ENCODE measurements at regions not wholly inside any gene's neighbourhood (a gene's known extent, or its start where the extent isn't known, plus 50 kb on each side); places are given as distances from the start of the nearest gene placed in this dataset.
"Not testable (repeated sequence)": the region's sequence is repeated elsewhere in the genome, so short reads cannot be mapped to it uniquely, and the experiment has no call there.

DNA sequence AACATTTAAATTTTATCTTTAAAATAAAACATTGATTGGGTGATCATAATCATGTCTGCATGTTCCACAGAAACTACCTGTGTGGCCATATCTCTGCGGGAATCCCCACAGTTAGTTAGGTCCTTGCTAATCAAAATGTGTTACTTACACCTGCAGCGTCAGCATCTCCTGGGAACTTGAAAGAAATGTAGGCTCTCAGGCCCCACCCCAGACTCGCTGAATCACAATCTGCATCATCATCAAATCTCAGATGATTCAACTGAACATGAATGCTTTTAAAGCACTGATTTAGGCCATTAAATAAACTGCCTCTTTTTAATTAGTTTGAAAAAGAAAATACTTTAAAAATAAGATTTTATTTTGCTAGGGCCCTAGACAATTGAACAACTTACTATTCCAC is 577.8 kb downstream of the PYDC2 start:
- DNase-seq (ENCODE audit: low read depth), result no peak

DNA sequence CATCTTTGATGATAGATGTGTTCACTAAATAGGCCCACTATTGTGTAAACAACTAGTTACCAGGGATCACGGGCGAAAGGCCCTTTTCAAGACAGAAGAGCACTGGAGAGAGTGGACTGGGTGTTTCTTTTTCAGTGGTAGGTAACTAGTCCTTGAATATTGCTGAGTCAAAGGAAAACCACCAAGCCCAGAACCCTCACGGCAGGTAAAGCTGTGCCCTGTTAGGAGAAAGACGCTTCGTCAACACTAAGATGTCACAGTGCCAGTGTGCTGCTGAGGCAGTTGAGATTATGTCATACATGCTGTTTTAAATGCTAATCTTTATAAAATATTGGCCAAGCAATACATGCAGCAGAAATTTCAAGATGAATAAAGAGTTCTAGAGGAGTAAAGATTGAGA is 578.6 kb downstream of the PYDC2 start:
- DNase-seq (ENCODE audit: low read depth), result no peak

DNA sequence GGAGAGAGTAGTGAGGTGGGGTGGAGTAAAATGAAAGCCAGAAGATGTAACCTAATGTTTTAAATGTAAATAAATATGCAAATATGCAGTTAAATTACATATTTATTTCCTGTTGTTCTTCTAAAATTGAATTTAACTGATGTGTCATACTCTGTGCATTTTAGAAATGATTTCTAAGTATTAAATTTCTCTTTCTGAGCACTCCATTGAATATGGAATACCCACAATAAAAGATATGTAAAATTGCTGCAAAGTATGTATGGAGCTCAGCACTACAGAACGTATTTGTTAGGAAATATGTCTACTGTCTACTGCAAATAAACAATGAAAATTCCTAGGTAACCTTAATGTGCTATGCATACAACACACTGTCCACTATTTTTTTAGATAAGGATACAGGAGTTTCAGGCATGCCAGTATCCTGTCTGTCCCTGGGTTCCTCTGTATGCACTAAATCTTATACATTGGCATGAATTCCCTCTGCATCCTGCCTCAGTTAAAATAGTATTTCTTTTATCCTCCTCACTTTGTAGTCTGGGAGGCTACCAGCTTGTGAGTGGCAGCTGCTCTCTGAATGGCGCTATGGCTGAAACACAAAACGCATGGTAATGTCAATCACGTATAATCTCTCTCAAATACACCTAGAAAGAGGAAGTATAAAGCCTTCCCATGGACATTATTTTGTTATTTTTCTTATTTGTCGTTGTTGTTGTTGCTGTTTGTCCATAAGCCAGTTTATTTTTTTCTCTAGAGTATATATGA is 579.5 kb downstream of the PYDC2 start:
- no peak for DNase-seq (ENCODE audit: low read depth)

DNA sequence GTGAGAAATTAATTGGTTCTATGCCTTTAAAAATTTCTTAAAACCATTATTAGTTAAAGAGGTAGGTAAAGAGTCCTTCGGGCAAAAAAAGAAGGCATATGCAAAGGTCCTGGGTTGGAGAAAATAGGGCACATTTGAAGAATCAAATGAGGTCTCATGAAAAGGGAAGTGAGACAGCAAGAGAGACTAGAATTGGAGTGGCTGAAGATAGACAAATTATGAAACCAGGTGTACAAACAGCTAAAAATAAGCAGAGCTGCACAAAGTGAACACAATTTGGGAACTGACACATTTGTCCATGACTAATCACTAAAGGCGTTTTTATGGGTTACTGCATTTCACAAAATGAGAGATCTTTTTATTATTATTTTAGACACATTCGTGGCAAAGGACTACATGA is 581.2 kb downstream of the PYDC2 start:
- no peak for DNase-seq (ENCODE audit: low read depth)

DNA sequence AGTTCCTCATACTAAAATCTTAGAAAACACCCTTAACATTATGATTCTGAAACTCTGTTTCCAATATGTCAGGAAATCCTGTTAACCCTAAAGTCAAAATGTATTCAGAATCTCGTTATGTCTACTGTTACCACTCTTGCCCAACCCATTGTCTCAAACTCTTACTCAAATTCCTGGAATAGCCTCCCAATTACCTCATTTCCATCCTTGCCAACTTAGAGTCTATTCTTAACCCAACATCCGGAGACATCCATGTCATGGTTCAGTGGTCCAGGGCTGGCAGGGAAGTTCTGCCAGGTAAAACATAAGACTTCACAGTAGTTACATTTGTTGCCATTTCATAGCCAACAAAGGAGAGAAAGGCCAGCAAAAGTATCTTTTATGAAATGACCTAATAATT is 593.9 kb downstream of the PYDC2 start:
- no peak for DNase-seq (ENCODE audit: low read depth)

DNA sequence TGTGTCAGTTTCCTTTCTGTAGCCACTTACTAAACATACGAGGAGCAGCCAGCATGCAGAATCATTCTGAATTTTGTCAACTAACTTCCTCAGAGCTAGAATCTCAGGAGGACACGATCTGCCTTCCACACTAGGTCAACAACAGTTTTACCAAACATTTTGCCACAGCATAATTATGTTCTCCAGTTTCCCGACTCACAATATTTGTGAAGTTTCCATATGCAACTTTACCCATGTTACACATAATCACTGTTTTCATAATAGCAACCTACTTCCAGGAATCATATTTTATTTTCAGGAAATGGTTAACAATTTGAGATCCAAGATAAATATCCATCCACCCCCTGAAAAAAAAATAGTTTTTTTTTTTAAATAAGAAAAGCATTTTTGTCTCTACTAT is 595.0 kb downstream of the PYDC2 start:
- no peak for DNase-seq (ENCODE audit: low read depth)

DNA sequence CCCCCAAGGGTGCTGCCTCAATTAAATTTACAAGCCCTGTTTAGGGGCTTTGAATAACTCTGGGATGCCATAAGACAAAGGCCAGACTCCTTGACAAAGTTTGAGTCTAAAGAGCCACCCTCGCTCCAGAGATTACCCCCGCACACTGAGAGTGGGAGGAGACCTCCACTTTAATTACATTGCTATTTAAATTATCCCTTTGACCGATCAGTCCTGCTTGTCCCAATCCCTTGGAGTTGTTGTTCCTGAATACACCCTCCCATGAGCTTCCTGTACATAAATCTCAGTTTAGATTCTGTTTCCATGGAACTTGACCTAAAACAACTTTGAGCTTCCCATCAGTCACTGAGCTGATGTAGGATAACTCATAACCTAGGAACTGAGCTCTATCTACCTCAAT is 596.3 kb downstream of the PYDC2 start:
- DNase-seq (ENCODE audit: low read depth), result no peak

DNA sequence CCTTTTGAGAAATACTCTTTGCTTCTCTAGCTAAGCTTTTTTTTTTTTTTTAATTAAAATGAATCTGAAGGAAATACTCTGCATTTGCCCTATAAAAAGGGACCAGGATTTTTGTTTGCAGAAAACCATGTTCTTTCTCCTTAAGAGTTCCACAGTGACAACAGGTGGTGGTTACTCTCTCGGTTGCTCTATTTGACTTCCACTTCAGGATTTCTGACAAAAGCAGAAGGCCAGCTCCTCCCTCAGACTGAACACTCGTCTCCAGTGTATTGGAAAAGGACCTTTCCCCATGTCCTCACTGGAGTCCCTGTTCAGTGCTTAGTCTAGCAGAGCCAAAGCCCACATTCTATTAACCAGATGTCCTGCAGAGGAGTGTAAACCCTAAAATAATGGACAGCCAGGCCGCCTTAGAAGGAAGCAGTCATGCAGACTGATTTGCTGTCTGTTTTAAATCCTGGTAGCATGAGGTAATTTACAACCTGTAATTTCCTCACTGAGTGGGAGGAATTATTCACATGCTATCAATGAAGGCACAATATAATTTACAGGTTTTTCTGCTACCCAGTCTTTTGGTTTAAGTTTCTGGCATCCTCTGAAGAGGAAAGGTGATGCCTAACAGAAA is 599.3 kb downstream of the PYDC2 start:
- no peak for DNase-seq (ENCODE audit: low read depth)

DNA sequence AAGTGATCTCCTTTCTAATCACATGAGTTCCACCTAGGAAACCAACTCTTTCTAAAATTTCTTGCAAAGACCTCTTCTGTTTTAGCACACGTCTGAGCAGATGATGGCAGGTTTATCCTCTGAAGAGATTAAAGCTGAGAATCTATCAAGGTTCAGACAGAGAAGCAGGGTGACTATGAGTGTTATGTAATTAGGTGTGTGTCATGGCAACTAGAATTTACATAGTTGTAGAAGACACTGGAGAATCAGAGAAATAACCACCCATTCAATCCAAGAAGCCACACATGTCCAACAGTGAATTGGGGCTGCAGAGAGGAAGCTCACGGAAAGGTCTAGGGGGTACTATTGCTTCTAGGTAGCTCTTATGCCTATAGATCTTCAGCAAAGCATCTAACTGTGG is 600.5 kb downstream of the PYDC2 start:
- DNase-seq (ENCODE audit: low read depth), result no peak

DNA sequence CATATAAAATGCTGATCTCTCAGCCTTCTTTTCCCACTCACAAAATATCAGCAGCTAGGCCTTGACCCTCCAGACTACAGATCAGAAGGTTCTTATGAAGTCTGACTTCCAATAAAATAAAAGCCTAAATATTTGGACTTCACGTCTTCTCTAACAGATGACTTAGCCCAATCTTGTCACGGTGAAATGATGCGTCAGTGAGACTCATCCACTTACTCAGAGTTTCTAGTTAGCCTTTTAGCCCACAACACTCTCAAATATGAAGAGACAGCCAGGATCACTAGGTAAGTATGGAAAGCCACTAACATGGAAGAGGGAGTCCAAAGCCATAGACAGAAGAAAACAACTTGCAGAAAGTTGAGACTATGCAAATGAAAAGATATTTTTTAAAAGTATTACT is 601.2 kb downstream of the PYDC2 start:
- DNase-seq (ENCODE audit: low read depth), result no peak

DNA sequence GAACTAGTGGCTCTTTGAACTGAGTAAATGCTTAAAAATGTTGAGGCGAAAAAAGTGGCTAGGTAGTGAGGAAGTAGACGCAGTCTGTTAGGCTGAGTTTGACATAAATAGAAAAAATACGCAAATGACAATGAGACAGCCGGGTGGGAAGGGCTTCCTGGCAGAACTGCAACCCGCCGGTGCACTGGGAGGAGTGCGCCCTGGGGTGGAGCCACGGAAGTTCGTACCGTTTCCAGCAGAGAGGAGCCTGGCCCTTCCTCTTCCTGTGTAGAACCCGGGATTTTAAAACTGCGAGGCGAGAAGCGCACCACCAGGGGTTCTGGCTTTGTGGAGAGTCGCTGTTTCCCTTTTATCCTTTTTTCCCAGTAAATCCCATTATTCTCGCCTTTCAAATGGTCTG is 602.6 kb downstream of the PYDC2 start:
- DNase-seq (ENCODE audit: low read depth), result peak; percentile 0

DNA sequence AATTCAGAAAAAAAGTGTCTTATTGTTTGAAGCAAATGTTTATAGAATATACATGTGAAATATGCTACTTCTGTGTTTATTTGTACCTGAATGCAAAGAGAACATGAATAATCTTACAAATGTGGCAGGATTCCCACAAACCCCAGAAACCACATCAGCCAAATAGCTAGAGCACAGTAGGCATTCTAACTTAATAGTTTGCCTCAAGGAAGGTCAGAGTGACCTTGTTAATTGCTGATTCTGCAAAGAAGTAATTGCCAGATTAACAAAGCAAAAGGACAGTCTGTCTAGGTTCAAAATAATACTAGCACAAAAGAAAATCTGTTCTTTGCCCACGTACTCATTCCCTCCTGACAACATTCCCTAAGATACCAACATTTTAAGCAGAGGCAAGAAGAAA is 604.0 kb downstream of the PYDC2 start:
- DNase-seq (ENCODE audit: low read depth), result no peak

DNA sequence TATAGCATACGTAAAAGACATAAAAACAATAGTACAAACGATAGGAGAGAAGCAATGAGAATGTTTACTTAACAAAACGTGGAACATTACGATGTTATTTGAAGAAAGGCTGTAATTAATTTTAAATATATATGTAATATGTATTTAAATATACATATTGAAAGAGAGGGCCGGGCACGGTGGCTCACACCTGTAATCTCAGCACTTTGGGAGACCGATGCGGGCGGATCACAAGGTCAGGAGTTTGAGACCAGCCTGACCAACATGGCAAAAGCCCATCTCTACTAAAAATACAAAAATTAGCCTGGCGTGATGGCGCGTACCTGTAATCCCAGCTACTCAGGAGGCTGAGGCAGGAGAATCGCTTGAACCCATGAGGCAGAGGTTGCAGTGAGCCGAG is 605.3 kb downstream of the PYDC2 start:
- DNase-seq (ENCODE audit: low read depth), result not testable (repeated sequence)

DNA sequence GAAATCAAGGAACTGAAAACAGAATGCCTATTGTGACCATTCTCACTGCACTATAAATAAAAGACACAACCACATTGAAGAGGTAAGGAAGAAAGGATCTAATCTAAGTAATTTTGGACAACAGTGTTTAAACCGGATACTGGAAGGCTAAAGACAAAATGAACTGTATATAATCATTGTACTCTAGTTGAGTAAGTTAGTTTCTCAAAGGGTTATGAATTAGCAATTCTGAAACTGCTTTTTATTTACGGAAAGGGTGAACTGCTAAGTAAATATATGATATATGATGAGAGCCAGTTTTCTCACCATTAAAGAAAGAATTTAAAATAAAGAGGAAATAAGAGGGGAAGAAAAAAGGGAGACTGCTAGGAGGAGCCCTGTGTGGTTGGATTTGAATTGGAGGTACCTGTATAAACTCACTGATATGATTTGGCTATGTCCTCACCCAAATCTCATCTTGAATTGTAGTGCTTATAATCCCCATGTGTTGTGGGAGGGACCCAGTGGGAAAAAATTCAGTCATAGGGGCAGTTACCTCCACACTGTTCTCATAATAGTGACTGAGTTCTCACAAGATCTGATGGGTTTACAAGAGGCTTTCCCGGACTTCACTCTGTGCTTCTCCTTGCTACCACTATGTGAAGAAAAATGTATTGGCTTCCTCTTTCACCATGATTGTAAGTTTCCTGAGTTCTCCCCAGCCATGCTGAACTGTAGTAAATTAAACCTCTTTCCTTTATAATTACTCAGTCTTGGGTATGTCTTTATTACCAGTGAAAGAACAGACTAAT is 607.7 kb downstream of the PYDC2 start:
- DNase-seq (ENCODE audit: low read depth), result no peak

DNA sequence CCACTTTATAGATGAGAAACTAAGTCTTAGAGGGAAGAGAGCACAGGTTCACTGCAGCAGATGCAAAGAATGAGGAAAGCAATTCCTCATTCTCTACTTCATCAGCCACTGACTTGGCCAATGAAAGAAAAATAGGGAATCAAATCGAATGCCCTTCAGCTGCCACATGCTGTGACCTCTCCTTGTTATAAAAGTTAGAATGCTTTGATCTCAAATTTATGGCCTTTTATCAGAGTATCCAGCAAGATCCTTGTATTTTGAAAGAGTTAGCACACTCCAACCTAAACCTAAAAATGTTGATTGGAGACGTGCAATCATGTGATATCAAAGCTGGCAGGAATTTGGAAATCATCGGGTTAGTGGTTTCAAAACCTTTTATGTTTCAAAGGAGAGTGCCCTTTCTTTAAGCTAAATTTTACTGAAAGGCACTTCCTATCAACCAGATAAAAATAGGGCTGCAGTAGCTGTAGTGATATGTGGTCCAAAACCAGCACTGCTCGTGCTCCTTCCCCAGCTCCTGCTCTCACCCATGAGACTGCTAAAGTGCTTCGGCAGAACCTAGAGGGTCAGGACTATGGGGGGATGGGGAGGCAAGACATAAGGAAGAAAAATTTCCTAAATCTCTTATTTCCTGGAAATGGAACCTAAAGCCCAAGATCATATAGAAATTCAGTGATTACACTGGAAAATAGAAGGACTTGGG is 617.0 kb downstream of the PYDC2 start:
- no peak for DNase-seq (ENCODE audit: low read depth)

DNA sequence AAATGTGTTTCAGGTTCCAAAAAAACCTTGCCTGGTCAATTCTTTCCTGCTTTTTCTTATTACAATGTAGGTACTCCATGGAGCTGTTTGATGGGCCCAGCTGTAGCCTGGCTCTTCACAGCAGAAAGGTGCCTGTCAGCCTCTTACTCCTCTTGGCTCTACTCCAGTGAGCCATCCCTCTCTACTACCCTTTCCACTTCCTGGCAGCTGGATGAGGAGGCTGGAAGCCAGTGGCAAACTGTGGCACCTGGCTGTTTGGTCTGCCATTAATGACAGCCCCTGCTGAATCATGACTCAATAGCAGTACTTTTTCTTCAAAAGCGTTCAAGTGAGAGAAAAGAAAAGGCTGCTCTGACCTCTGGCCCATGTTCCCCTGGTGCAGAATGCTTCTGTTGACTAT is 618.1 kb downstream of the PYDC2 start:
- no peak for DNase-seq (ENCODE audit: low read depth)

DNA sequence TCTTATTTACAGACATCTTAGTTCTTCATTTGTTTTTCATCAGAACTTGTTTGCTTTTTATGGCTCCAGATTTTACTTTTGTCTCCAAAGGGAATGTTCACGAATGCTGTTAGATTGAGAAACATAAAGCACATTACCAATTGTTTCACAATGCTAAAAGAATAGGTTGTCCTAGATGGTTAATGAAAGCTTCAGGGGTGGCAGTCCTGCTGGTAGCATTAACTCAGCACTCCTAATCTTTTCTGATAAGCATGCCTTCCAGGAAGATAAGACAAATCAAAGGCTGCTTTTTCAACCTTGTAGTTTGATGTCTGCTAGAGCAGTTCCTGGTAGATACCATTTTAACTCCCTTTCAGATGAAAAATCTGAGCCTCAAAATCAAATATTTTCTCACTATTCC is 619.4 kb downstream of the PYDC2 start:
- DNase-seq (ENCODE audit: low read depth), result no peak

DNA sequence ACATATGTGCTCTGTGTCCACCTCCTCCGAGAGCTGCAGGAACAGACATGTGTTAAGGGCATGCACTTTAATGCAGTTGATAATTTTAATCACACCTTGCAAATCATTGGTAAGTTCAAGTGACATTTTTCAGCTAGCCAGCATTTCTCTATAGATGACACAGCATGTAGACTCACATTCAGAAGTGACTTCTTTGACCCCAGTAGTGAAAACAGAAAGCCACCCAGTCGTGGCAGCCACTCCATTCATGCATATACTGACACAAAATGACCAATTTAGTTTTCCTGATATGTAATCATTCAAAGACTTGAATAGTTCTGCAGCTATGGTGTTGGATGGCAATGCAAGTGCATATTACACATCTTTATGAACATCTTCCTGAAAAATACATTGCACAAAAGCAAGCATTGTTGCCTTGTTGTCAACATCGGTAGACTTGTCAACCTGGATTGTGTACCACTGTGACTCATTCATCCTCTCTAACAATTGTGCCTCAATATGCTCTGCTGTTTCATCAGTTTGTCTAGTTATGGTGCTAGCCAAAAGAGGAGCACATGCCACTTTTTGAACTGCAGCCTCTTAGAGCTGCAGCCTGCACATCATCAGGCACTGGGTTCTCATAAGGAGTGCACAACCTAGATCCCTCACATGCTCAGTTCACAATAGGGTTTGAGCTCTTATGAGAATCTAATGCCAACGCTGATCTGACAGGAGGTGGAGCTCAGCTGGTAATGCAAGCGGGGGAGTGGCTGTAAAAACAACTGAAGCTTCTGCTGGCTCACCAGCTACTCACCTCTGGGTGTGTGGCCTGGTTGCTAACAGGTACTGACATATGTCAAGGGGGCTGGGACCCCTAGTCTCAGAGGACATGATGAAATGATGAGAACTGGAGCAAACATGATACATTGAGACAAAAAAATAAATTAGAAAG is 622.0 kb downstream of the PYDC2 start:
- DNase-seq (ENCODE audit: low read depth), result no peak
